ENCODE measurements at regions not wholly inside any gene's neighbourhood (a gene's known extent, or its start where the extent isn't known, plus 50 kb on each side); places are given as distances from the start of the nearest gene placed in this dataset.

DNA sequence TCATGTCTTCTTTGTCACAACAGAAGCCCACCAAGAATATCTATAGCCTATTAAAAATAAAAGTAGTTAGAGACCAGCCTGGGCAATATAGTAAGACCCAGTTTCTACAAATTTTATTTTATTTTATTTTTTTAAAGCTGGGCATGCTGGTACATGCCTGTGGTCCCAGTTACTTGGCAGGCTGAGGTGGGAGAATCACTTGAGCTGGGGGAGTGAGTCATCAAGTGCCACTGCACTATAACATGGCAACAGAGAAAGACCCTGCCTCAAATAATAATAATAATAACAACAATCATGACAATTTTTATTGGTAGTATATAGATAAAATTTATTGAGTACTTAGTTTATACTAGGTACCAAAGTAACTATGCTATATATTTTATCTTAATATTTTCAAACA, 93.0 kb upstream of the NPFFR2 start:
- DNase-seq, result no peak

DNA sequence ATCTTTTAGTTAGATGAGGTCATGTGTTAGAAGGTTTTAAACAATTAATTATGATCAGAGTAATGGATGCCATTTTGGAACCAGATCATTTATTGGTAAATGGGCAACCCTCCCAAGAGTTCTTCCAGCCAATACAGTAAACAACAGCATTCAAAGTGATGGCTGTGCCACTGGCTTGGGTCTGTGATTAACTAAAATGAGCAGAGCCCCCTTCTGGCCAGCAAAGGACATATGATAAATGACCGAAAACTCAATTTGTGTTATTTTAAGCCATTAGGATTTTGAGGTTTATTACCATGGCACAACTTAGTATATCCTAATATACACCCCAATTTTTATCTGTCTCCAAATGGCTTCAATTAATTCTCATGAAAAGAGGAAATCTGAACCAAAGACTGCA, 90.8 kb upstream of the NPFFR2 start:
- DNase-seq, result no peak

GRCh38 chr4:71944956-71945355, 86.8 kb upstream of the NPFFR2 start:
- peak; percentile 11 for DNase-seq

- DNase-seq, result no peak
Measured at GRCh38 chr4:71945791-71946190, 86.0 kb upstream of the NPFFR2 start.

DNA sequence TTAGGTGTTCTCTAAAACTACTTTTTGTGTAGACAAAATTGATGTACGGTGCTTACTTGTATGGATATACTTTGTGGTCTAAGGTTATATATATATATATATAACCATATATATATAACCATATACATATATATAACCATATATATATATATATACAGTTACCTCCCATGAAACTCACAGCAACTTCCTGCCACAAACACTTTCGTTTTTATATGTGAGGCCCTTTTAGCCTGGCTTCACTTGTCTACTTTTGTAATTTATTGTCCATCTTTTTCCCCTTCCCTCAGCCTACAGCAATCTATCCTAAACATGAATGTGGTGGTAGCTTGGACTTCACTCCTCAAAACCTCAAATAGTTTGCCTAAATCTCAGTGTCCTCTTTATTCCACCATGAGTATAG, 72.8 kb upstream of the NPFFR2 start:
- DNase-seq, result no peak

GRCh38 chr4:71962622-71963264, 69.1 kb upstream of the NPFFR2 start:
- DNase-seq, result no peak

DNA sequence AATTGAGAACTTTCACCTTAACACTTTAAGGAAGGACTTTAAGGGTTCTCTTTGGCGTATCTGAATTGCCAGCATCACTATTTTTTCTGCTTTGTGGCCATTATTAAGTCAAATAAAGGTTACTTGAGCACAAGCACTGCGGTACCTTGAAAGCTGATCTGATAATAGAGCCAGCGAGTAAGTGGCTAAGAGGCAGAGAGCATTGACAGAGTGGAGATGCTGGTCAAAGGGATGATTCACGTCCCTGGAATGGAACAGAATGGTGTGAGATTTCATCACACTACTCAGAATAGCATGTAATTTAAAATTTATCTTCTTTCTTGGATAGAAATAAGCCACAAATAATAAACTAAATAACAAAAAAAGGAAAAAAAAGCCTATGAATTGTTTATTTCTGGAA, 57.1 kb upstream of the NPFFR2 start:
- peak; percentile 45 for DNase-seq

DNA sequence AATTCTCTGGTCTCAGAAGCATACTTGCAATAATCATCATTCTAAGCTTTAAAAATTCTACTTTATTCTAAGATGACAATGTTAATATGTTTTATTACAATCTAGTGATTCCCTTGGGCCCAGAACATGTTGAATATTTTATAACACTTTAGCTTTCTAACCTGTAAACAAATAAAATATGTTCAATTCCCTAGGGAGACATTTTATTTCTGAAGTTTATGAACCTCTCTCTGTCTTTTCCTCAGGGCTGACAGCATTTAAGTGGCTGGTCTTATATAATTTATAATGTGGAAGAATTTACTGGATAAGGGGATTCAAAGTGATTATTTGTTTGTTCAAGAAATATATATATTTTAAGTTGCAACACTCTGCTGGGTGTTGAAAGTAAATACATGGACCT, 55.3 kb upstream of the NPFFR2 start:
- DNase-seq, result no peak

DNA sequence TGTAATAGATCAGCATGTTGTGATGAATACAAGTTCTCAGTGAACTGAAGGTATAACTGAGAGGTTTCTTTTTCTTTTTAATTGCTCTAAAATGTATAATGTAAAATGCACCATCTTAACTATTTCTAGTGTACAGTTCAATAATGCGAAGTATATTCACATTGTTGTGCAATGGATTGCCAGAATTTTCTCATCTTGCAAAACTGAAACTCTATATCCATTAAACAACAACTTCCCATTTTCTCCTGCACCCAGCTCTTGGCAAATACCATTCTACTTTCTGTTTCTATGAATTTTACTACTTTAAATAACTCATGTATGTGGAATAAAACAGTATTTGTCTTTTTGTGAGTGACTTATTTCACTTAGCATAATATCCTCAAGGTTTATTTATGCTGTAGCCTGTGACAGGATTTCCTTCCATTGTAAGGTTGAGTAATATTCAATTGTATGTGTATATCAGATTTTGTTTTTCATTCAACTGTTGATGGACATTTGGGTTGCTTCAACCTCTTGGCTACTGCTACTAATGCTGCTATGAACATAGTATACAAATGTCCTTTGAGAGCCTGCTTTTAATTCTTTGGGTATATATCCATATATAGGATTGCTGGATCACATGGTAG, 53.5 kb upstream of the NPFFR2 start:
- DNase-seq, result no peak

DNA sequence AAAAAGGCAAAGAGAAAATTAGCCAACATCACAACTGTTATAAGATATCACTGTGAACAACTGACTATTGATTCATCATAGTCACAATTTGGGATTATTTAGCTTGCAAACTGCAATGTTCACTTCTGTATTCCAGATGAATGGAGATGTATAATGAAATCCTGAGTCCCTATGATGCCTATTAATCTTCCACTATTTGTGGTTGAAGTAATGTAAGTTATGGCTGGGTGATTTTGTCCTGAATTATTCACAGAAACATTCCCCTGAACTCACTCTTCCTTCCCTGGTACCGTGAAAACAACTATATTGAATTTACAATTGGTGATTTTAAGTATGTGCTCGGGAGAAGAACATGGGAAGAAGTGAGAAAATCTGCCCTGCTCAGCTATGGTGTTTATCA, 50.8 kb upstream of the NPFFR2 start:
- no peak for DNase-seq

Data from HCEC 1CT (cell line).